ENCODE measurements at regions not wholly inside any gene's neighbourhood (a gene's known extent, or its start where the extent isn't known, plus 50 kb on each side); places are given as distances from the start of the nearest gene placed in this dataset.
A peak's percentile ranks its signal among the peaks of the same experiment; 100 is the strongest.

DNA sequence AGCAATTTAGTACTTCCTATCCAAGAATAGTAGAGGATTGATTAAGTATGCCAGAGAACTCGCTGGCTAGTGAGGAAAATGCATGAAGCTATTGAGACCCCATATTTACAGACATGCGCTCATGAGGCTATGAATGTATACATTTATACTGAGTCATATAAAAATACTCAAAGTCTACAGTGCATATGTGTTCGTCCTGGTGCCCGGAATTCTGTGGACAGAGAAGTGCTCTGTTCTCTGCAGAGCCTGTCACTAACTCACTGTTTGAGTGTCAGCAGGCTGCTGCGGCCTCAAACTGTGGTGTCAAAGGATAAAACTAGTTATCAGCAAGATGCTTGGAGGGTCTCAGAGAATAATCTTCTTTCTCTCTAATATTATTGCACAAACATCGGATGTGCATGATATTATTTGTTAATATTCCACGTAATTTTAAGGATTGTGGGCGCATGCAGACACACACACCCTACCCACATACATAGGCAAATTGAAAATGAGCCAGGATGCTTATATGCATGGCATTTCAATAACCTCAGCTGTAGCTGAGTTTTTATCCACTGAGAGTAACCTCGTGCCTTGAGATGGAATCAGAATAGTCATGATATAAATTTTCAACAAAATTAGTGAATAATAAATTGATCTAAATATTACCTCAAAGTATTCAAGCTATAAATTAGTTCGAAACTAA, 50.0 kb upstream of the TSC22D2 start:
- in situ Hi-C loops (cut with MboI; ENCODE audit: low pct_unique_long_range_greater_than_20kb in 2 of 9, low sequenced_read_pairs in 9 of 9, unreplicated experiment in 9 of 9) = no loop called here
- 5 to 100% (median 78%) methylated on average over 2 to 9 of the region's 10 CpGs for WGBS, 10 experiments
- no peaks in the 10 kb centered on the region for H3K4me1 ChIP-seq (replicated peaks in 1 of 2)
- no peak overlapping the region for H3K4me3 ChIP-seq
- H3K27ac ChIP-seq = no peak overlapping the region
- ATAC-seq (replicated peaks in 6 of 8) = peak in 2 of 8 experiments; percentile 25 to 80

DNA sequence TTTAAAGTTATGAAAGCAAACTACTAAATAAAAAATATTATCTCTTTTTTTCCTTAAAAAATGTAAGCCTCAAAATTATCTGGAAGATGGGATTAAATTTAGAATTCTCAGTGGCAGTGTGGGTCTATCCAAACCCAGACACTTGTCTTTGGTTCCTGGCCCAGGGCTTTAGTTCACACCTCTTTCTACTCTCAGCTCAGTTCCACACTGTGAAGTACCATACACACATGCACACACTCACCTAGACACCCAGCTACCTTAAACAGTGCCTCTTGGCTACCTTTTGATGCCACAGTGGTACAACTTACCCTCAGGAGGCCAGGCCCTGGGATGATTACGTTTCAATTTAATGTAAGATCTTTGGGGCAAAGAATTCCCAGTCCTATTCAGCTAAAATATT, 51.0 kb upstream of the TSC22D2 start:
- no peak for ATAC-seq (replicated peaks in 6 of 8)
- WGBS, 10 experiments = 29 to 100% (median 71%) methylated on average over 1 of the region's 1 CpG; no CpG with 5 or more reads in 5 of the 10 experiments
- in situ Hi-C loops (cut with MboI; ENCODE audit: low pct_unique_long_range_greater_than_20kb in 2 of 9, low sequenced_read_pairs in 9 of 9, unreplicated experiment in 9 of 9) = no loop called here

DNA sequence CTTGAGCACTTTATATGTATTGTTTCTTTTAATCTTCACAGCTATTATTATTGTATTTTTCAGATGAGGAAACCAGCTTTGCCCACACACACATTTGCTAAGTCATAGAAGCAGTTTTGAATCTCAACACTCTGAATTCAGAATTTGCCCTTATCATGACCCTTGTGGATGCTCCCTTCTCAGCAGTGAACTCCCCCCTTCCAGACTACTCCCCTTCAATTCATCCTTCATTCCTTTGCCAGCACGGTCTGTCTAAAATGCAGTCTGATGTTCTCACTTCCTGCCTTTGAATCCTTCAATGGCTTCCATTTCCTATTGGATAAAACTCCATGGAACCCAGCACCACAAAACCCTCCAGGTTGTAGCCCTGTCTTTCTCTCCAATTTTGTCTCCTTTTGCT, 52.5 kb upstream of the TSC22D2 start:
- ATAC-seq (replicated peaks in 6 of 8) = peak in 2 of 8 experiments; percentile 73 to 85
- in situ Hi-C loops (cut with MboI; ENCODE audit: low pct_unique_long_range_greater_than_20kb in 2 of 9, low sequenced_read_pairs in 9 of 9, unreplicated experiment in 9 of 9) = no loop called here
- Histone ChIP-seq H3K4me3 (no peak overlapping the region), H3K4me1 (replicated peaks in 1 of 2) (no peaks in the 10 kb centered on the region), H3K27ac (no peak overlapping the region)
- WGBS, 10 experiments = 0 to 100% (median 56%) methylated on average over 1 of the region's 1 CpG; no CpG with 5 or more reads in 2 of the 10 experiments

More for the DNA sequence above, 51.0 kb upstream of the TSC22D2 start:
- Histone ChIP-seq H3K4me1 (replicated peaks in 1 of 2) (no peaks in the 10 kb centered on the region), H3K27ac (no peak overlapping the region), H3K4me3 (no peak overlapping the region)

DNA sequence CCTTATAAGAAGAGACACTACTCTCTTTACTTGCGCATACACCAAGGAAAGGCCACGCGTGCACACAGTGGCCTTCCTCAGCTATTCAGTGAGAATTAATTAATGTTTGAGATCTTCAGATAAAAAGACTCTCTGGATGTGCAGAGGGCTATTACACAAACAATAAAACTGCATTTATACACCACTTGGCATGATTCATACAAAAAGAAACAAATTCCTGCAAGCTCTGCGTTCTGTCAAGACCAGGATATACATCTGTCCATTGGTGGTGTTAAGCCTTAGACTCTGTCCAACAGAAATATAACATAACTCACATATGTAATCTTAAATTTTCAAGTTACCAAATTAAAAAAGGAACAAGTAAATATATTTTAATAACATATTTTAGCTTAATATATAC, 55.2 kb upstream of the TSC22D2 start:
- H3K27ac ChIP-seq = no peak overlapping the region
- peaks cover 0 to 3% of the 10 kb centered on the region in 2 donors for H3K4me1 ChIP-seq (replicated peaks in 1 of 2)
- no peak for ATAC-seq (replicated peaks in 6 of 8)
- 67 to 100% (median 91%) methylated on average over 1 to 4 of the region's 4 CpGs; no CpG with 5 or more reads in 2 of the 10 experiments for WGBS, 10 experiments
- in situ Hi-C loops (cut with MboI; ENCODE audit: low pct_unique_long_range_greater_than_20kb in 2 of 9, low sequenced_read_pairs in 9 of 9, unreplicated experiment in 9 of 9) = no loop called here
- no peak overlapping the region for H3K4me3 ChIP-seq

DNA sequence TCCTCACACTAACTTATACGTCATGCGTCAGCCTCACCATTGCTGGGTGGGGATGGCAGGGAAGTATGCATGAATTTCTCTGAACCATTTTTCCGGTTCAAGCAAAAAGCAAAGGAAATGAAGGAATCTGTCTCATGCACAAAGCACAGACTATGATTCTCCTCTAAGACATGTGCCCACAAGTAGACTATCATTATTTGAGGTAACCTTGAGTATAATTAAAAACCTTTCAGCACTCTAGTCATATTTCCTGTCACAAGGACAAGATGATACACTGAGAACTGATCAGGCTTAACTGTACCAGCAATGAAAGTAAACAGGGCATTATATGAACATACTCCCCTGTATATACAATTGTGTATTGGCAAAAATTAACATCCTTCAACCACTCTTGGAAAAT, 56.7 kb upstream of the TSC22D2 start:
- Histone ChIP-seq H3K4me3 (no peak overlapping the region), H3K4me1 (replicated peaks in 1 of 2) (peaks cover 0 to 3% of the 10 kb centered on the region in 2 donors), H3K27ac (no peak overlapping the region)
- in situ Hi-C loops (cut with MboI; ENCODE audit: low pct_unique_long_range_greater_than_20kb in 2 of 9, low sequenced_read_pairs in 9 of 9, unreplicated experiment in 9 of 9) = no loop called here
- 12 to 100% (median 72%) methylated on average over 1 to 3 of the region's 3 CpGs; no CpG with 5 or more reads in 4 of the 10 experiments for WGBS, 10 experiments
- peak in 2 of 8 experiments; percentile 10 to 11 for ATAC-seq (replicated peaks in 6 of 8)

DNA sequence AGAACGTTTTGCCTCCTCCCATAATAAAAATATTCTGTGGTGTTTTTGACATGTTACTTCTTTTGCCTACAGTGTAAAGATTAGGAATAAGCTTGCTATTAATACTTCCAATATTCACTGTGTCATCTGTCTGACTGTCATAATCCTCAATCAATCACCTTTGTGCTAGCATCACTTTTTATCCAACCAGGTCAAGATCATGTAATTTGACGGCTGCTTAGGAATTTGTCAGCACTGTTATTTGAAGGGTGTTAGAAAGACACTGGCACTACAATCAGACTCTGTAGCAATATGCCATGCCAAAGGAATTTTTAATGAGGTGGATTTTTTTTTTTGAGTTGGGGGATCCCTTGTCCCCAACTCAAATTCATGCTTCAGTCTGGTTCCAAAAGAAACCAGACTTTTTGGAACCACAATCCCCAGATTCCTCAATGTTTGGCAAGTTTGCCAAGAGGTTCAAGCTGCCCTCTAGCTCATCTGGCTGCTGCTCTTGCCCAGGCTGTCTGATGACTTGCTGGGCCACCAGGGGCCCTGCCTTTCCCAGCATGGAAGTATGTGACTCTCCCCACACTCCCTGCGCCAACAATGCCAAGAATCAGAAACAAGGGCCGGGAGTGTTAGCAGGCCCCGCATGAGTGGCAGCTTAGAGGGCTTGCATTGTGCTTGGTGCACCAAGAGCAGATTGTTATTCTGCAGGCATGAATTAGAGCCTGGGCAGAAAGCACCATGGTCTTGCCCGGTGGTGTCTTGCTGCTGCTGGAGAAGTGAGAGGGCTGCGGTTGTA, 58.6 kb upstream of the TSC22D2 start:
- H3K4me3 ChIP-seq = no peak overlapping the region
- H3K4me1 ChIP-seq (replicated peaks in 1 of 2) = peaks cover 3% of the 10 kb centered on the region in 2 donors
- in situ Hi-C loops (cut with MboI; ENCODE audit: low pct_unique_long_range_greater_than_20kb in 2 of 9, low sequenced_read_pairs in 9 of 9, unreplicated experiment in 9 of 9) = no loop called here
- ATAC-seq (replicated peaks in 6 of 8) = peak in 5 of 8 experiments; percentile 46 to 97 (median 63)
- WGBS, 10 experiments = 31 to 85% (median 74%) methylated on average over 1 to 7 of the region's 7 CpGs; no CpG with 5 or more reads in 1 of the 10 experiments
- H3K27ac ChIP-seq = no peak overlapping the region

DNA sequence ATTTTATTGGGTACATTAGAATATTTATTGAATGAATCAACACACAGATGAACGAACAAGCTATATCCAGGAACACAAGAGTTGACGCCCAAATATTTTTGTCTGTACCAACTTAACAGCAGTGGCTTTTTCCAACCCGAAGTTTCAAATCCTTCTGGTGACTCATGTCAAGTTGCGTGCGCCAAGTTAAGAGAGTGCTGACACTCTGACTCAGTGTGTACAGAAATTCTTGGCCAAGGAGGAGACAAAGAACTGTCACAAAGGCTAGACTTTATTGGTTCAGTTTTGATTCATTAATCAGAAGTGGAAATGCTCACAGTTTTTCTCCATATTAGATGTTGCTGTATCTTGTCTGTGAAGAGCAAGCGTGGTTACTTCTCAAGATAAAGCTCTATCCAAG, 59.6 kb upstream of the TSC22D2 start:
- H3K27ac ChIP-seq = no peak overlapping the region
- ATAC-seq (replicated peaks in 6 of 8) = peak in 4 of 8 experiments; percentile 35 to 92 (median 76)
- H3K4me3 ChIP-seq = no peak overlapping the region
- WGBS, 10 experiments = 0 to 80% (median 44%) methylated on average over 2 to 6 of the region's 6 CpGs
- H3K4me1 ChIP-seq (replicated peaks in 1 of 2) = peaks cover 3% of the 10 kb centered on the region in 2 donors
- in situ Hi-C loops (cut with MboI; ENCODE audit: low pct_unique_long_range_greater_than_20kb in 2 of 9, low sequenced_read_pairs in 9 of 9, unreplicated experiment in 9 of 9) = no loop called here

DNA sequence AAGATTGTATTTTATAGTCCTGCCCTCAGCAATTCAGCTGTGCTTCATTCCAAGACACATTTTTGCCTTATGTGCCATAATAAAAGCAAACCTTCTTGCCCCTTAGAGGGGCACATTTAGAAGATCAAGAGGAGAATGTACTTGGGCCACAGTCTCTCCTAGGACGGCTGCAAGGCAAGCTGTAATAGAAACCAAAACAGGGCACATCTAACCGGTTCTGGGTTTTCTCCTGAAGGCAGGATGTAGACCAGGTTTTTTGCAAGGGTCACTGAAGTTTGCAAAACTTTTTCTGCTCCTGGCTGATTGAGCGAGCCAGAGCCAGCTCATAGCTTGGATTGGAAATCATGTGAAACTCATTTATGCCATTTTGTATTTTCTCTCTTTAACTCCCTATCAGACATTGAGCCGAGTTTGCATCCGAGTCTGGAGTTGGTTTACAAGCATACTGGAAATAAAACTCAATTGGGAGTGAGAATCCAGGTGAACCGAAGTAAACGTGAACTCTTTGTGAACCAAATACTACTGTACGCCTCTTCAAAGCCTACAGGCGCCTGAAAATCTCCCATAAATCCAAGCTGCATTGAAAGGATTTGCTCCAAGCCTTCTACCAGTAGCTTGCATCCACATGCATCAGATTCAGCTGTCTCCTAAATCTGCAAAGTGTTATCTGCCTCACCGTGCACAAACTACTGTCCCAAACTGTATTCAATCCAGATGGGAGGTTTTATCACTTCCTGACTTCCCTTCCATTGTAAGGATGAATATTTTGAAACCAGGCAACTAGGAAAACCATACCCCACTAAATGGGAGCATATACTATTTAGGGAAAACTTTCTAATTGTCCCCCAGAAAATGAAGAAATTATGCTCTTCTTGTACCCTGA, 60.9 kb upstream of the TSC22D2 start:
- Histone ChIP-seq H3K4me3 (no peak overlapping the region), H3K4me1 (replicated peaks in 1 of 2) (peaks cover 3% of the 10 kb centered on the region in 2 donors), H3K27ac (no peak overlapping the region)
- in situ Hi-C loops (cut with MboI; ENCODE audit: low pct_unique_long_range_greater_than_20kb in 2 of 9, low sequenced_read_pairs in 9 of 9, unreplicated experiment in 9 of 9) = no loop called here
- peak in 2 of 8 experiments; percentile 6 to 38 for ATAC-seq (replicated peaks in 6 of 8)
- WGBS, 10 experiments = 6 to 100% (median 83%) methylated on average over 1 to 9 of the region's 10 CpGs

DNA sequence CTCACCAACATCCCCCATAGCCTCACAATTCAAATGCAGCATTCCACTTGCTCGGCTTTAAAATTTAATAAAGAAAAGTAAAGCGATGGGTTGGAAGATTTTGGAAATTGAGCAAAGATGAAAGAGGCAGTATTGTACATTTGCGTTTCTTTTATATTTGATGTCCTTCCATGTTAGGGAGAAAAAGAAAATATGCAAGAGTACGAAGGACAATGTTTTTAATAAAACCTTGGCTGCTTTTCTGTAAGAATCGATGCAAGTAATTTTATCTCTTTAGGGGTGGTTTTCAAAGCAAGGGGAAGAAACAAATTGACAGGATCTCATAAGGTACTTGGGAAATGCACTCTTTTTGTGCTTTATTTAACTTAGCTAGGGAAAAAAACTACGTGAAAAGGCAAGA, 61.8 kb upstream of the TSC22D2 start:
- peaks cover 3% of the 10 kb centered on the region in 2 donors for H3K4me1 ChIP-seq (replicated peaks in 1 of 2)
- in situ Hi-C loops (cut with MboI; ENCODE audit: low pct_unique_long_range_greater_than_20kb in 2 of 9, low sequenced_read_pairs in 9 of 9, unreplicated experiment in 9 of 9) = no loop called here
- WGBS, 10 experiments = 35 to 91% (median 69%) methylated on average over 2 to 6 of the region's 6 CpGs
- no peak overlapping the region for H3K4me3 ChIP-seq
- no peak for ATAC-seq (replicated peaks in 6 of 8)
- H3K27ac ChIP-seq = no peak overlapping the region

DNA sequence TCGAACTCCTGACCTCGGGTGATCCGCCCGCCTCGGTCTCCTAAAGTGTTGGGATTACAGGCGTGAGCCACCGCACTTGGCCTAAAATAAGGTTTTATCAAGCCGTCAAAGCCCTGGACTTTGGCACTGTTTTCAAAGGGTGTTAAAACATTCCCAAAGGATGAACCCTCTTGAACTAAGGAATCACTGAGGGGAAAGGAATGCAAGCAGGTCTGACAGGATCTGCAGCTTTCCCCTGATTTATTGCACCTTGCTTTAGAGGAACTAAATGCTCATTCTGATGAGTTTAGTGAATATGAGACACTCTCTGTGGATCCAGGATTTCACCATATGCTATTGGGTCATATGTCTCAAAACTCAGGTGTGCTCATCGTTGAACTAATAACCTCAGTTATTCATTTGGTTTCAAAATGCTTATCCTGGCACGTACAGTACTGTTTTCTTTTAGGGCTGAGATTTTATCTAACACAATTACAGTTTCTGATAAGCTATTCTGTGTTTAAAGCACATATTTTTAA, 63.0 kb upstream of the TSC22D2 start:
- Histone ChIP-seq H3K27ac (no peak overlapping the region), H3K4me1 (replicated peaks in 1 of 2) (peaks cover 3% of the 10 kb centered on the region in 2 donors), H3K4me3 (no peak overlapping the region)
- ATAC-seq (replicated peaks in 6 of 8) = peak in 2 of 8 experiments; percentile 31 to 43
- in situ Hi-C loops (cut with MboI; ENCODE audit: low pct_unique_long_range_greater_than_20kb in 2 of 9, low sequenced_read_pairs in 9 of 9, unreplicated experiment in 9 of 9) = no loop called here
- 53 to 97% (median 80%) methylated on average over 1 to 7 of the region's 10 CpGs for WGBS, 10 experiments

DNA sequence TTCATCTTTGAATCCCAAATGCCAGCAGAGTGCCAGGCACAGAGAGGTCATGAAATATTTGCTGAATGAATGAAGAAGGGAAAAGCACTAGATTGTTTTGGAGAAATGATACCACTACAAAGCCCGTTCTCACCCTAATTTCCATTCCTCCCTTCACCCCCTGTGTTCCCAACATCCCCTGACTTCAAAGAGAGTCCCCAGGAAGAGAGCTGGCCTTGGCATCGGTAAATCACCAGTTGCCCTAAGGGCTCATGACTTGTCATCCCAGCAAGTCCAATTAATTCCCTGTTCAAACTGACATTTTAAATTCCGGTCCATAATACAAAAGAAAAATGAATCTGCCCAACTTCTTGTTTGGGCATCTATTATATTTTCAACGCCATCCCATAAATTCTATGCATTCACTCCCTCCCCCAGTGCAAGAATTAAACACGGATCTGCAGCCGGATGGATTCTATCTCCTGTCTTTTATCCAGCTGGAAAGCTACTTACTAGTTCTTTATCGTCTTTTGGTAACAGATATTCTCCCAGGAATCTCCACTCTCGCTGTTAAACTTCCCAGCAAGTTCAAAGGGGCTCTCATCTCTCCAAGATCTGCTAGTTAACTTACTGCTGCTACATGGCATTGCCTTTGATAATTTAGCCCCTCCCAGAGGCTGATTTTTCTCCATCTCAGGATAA, 63.9 kb upstream of the TSC22D2 start:
- Histone ChIP-seq H3K4me1 (replicated peaks in 1 of 2) (peaks cover 0 to 3% of the 10 kb centered on the region in 2 donors), H3K27ac (no peak overlapping the region), H3K4me3 (no peak overlapping the region)
- WGBS, 10 experiments = 35 to 93% (median 84%) methylated on average over 1 to 8 of the region's 8 CpGs
- in situ Hi-C loops (cut with MboI; ENCODE audit: low pct_unique_long_range_greater_than_20kb in 2 of 9, low sequenced_read_pairs in 9 of 9, unreplicated experiment in 9 of 9) = no loop called here
- no peak for ATAC-seq (replicated peaks in 6 of 8)

DNA sequence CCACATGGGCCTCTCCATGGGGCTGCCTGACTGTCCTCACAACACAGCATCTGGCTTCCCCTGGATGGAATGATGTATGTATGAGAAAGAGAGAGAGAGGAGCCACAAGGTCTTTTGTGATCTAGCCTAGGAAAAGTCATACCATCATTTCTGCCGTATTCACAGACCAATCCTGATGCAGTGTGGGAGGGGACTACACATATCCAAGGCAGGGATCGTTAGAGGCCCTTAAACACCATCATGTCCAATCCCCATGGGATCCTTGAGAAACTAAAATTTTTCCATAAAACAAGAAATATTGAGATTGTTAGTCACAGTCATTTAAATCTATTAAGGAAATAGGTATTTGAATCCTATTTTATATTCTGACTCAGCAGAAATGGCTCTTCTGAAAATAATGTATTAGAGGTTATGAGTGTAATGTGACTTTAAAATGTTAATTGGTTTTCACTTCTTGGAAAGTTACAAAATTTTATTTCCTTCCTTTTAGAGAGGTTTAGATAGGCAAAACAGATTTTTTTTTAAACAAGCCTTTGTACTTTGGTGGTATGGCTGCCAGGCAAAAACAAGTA, 65.1 kb upstream of the TSC22D2 start:
- no peak overlapping the region for H3K27ac ChIP-seq
- ATAC-seq (replicated peaks in 6 of 8) = peak in 2 of 8 experiments; percentile 13 to 41
- in situ Hi-C loops (cut with MboI; ENCODE audit: low pct_unique_long_range_greater_than_20kb in 2 of 9, low sequenced_read_pairs in 9 of 9, unreplicated experiment in 9 of 9) = no loop called here
- no peak overlapping the region for H3K4me3 ChIP-seq
- 33 to 100% (median 83%) methylated on average over 1 to 2 of the region's 2 CpGs; no CpG with 5 or more reads in 3 of the 10 experiments for WGBS, 10 experiments
- H3K4me1 ChIP-seq (replicated peaks in 1 of 2) = peaks cover 0 to 3% of the 10 kb centered on the region in 2 donors
